ENCODE measurements at regions not wholly inside any gene's neighbourhood (a gene's known extent, or its start where the extent isn't known, plus 50 kb on each side); places are given as distances from the start of the nearest gene placed in this dataset.

DNA sequence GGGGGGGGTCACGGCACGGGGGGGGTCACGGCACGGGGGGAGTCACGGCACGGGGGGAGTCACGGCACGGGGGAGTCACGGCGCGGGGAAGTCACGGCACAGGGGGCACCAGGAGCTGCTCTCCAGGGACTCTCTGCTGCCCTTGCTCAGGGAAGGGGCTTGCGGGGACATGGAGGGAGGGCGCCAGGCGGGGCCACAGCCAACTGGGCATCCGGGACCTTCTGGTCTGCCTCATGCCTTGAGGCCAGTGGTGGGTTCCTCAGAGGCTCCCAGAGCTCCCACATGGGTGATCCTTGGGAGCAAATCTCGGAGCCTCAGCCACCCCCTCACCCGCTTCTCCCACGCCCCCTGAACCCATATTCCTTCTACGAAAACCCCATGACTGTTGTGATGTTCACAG lies 55.8 kb upstream of the TMEM18 start:
- TF ChIP-seq, protein P1, sequence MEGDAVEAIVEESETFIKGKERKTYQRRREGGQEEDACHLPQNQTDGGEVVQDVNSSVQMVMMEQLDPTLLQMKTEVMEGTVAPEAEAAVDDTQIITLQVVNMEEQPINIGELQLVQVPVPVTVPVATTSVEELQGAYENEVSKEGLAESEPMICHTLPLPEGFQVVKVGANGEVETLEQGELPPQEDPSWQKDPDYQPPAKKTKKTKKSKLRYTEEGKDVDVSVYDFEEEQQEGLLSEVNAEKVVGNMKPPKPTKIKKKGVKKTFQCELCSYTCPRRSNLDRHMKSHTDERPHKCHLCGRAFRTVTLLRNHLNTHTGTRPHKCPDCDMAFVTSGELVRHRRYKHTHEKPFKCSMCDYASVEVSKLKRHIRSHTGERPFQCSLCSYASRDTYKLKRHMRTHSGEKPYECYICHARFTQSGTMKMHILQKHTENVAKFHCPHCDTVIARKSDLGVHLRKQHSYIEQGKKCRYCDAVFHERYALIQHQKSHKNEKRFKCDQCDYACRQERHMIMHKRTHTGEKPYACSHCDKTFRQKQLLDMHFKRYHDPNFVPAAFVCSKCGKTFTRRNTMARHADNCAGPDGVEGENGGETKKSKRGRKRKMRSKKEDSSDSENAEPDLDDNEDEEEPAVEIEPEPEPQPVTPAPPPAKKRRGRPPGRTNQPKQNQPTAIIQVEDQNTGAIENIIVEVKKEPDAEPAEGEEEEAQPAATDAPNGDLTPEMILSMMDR (IDR thresholded peaks at IDR 0.05) = no peak

DNA sequence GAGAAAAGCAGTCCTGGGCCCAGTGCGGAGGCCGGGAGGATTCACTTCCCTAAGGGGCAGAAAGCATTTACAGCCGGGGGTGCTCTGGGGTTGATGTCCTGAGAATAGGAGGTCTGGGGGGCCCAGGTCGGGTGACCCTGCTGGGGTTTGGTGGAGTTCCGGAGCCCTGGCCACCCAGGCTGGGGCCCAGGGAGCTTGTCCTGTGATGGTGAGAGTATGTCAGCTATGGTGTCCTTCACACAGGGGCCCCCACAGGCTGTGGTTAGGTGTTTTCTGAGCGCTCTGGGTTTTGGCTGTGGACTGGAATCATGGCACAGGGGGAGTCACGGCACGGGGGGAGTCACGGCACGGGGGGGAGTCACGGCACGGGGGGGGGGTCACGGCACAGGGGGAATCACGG lies 54.5 kb upstream of the TMEM18 start:
- TF ChIP-seq, protein P1 (IDR thresholded peaks at IDR 0.05) = no peak

GRCh38 chr2:729376-729861 lies 52.2 kb upstream of the TMEM18 start:
- TF ChIP-seq, protein P1 (IDR thresholded peaks at IDR 0.05) = no peak

GRCh38 chr2:728165-728564 lies 51.0 kb upstream of the TMEM18 start:
- TF ChIP-seq, protein P1 (IDR thresholded peaks at IDR 0.05) = no peak

DNA sequence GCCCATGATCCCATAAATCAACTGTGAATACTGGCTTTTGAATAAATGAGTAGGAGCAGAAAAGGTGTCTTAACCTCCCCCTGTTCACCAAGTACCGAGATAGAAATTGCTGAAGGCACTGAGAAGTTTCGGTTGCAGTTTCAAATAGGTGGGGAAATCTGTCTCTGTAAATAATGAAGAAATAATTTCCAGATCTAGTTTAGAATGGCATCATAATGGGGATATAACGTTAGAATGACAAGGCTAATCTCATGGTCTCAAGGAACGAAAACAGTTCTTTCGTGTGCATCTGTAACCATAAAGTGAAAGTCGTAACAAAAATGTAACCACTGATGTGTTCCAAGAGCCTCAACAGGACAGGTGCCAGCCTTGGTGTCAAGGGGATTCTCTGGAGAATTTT lies 49.9 kb upstream of the TMEM18 start:
- TF ChIP-seq, protein P1 (IDR thresholded peaks at IDR 0.05) = no peak
